Erythroblast (primary cell): ENCODE measurements at regions not wholly inside any gene's neighbourhood (a gene's known extent, or its start where the extent isn't known, plus 50 kb on each side); places are given as distances from the start of the nearest gene placed in this dataset.
A peak's percentile ranks its signal among the peaks of the same experiment; 100 is the strongest.

Experiments used
- DNase-seq, 2 experiments: peaks; one replicate each; lab custom pipeline; 2025; lab: John Stamatoyannopoulos, UW
- GATA1 ChIP-seq: IDR thresholded peaks from 2 replicates; pipeline ENCODE4 v1.6.1; 2011; ENCODE audit warnings: low read depth, mild to moderate bottlenecking, control low read depth, low read length, moderate library complexity
- POLR2A ChIP-seq: IDR thresholded peaks from 2 replicates; pipeline ENCODE4 v1.6.1; 2011; ENCODE audit warnings: mild to moderate bottlenecking, low read length

DNA sequence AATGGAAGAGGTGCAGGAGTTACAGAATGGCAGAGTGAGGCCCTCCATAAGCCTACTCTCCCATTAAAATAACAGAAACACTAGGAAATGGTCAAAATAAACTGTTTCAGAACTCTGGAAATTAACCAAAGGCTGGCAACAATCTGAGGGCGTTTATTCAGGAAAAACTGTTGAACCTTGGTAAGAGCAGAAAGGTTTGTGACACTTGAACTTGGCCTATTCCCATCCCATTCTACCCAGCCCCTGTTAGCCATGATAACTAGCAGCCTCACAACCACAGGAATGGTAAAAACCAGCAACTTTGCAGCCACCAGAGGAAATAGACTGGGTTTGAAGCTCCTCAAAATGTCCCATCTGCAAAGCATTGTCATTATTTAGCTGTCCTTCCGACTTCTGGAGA, 256.8 kb downstream of the RHOU start:
- DNase-seq, result no peak
- no peak for TF ChIP-seq GATA1
- TF ChIP-seq POLR2A, result no peak

DNA sequence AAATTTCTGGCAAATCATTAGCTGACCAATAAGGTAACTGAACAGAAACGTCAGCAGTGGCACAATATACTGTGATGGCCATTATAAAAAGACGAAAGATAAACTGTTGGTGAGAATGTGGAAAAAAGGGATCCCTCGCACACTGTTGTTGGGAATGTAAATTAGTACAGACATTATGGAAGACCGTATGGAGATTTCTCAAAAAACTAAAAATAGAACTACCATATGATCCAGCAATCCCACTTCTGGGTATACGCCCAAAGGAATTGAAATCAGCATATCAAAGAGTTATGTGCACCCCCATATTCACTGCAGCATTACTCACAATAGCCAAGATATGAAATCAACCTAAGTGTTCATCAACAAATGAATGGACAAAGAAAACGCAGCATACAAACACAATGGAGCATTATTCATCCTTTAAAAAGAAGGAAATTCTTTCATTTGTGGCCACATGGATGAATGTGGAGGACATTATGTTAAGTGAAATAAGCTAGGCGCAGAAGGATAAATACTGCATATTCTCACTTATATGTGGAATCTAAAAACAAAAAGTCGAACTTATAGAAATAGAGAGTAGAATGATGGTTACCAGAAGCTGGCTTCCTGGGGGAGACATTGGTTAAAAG, 257.7 kb downstream of the RHOU start:
- TF ChIP-seq POLR2A, result no peak
- no peak for TF ChIP-seq GATA1
- no peak for DNase-seq

DNA sequence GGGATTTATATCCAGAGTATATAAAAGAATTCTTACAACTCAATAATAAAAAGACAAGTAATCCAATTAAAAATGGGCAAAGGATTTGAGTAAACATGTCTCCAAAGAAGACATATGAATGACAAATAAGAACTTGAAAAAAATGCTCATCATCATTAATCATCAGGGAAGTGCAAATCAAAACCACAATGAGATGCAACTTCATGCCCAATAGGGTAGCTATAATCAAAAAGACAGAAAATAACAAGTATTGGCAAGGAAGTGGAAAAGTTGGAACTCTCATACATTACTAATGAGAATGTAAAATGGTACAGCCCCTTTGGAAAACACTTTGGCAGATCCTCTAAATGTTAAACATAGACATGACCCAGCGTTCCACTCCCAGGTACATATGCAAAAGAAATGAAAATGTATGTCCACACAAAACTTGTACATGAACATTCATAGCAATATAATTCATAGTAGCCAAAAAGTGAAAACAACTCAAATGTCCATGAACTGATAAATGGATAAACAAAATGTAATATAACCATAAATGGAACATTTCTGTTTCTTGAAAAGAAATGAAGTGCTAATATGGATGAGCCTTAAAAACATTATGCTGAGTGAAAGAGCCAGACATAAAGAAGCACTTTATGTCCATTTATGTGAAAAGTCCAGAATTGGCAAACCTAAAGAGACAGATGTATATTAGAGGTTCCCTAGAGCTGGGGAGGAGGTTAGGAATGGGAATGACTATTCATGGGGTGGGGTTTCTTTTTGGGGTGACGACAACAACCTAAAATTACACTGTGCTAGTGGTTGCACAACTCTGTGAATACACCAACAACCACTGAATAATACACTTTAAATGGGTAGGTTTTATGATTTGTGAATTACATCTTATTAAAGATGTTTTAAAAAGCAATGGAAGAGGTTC, 259.7 kb downstream of the RHOU start:
- no peak for DNase-seq
- no peak for TF ChIP-seq POLR2A
- TF ChIP-seq GATA1, result no peak

DNA sequence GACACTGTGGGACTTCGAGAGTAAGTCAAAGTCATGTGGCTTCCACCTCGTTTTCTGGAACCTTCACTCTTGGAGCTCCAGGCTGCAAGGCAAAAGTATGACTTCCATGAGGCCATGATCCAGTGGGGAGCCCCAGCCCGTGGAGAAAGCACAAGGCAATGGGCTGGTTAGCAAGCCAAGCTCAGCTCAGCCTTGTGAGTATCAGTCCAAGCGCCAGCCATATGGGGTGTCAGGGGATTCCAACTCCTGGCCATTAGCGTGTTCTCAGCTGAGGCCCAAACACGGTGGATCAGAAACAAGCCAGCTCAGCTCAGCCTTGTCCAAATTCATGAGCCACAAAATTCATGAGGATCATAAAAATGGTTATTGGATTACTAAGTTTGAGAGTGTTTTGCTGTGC, 261.0 kb downstream of the RHOU start:
- TF ChIP-seq GATA1 (no peak), POLR2A (no peak)
- DNase-seq, result no peak

DNA sequence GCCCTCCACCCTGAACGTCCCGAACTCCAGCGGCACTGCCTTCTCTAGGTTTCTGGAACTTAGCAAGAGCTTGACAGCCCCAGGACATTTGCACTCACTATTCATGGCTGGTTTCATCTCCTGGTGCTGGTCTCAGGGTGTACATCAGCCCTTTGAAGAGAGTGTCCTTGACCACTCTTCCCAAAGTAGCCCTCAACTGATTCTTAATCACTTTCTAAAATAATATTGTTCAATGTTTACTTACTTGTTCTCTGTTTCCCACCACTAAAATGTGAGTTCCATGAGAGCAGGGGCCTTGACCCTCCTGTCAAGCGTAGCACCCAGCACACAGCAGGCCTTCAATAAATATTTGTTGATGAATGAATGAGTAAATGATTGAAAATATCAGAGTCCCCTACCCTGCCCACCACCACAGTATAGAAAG, 262.5 kb downstream of the RHOU start:
- TF ChIP-seq POLR2A, result no peak
- TF ChIP-seq GATA1, result no peak
- no peak for DNase-seq

DNA sequence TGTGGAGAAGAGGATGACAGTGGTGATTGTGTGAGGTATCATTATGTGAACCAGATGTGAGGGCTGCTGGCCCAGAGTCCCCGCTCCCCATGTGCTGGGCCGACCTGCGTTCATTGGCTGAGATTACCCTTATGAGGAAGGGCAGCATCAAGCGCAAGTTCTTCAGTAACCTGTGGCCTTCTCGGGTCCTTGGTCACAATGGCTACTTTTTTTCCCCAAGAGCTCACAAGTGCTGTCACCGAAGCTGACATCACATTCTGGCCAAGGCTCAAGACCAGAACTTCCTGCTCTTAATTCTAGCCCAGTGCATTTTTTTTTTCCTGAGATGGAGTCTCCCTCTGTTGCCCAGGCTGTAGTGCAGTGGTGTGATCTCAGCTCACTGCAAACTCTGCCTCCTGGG, 262.9 kb downstream of the RHOU start:
- no peak for DNase-seq
- TF ChIP-seq POLR2A (no peak), GATA1 (no peak)

DNA sequence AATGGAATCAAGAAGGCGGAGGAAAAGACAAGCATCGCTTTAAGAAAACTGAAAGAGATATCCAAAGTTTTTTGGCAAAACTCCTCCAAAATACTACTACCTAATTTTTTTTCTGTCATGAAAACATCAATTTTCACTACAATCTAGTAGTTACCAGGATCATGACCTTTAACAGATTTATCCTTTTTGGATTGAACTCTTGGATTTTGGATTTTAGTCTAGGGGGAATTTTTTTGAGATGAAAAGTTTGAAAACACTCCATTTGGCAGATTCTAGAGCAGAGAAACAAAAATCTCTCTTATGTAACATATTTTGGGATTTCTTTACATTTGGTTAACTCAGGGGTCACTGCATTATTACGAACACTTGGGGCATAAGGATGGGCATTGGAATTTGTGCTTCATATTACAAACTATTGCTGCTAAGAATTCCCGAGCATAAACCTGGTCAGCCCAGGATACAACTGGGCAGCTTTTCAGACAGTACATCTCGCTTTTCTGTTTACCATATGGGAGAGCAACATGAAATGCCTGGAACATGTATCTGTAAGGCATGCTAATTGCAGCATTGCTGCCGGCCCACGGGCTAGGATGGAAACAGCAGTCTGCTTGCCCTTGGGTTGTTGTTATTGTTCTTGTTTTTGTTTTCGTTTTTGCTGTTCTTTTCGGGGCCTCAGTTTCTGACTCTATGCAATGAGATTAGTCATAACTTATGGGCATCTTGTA, 264.3 kb downstream of the RHOU start:
- TF ChIP-seq GATA1 (no peak), POLR2A (no peak)
- no peak for DNase-seq

DNA sequence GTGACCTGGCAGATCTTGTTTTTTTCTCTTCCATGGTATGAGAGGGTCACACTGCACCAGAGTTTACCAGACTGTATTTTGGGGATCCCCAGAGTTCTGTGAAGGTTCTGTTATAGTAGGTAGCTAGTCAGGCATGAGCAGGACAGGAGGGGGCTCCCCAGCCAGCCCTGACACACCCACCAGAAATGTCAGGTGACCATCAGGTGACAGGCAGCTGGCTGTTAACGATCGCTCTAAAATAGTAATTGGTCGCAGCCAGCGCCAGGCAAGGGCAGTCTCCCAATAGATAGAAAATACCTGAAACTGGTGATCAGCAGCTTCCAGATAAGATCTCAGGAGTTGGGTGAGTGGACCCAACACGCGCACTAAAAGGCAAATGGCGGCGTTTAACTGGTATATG, 264.9 kb downstream of the RHOU start:
- TF ChIP-seq GATA1, result no peak
- no peak for TF ChIP-seq POLR2A

DNA sequence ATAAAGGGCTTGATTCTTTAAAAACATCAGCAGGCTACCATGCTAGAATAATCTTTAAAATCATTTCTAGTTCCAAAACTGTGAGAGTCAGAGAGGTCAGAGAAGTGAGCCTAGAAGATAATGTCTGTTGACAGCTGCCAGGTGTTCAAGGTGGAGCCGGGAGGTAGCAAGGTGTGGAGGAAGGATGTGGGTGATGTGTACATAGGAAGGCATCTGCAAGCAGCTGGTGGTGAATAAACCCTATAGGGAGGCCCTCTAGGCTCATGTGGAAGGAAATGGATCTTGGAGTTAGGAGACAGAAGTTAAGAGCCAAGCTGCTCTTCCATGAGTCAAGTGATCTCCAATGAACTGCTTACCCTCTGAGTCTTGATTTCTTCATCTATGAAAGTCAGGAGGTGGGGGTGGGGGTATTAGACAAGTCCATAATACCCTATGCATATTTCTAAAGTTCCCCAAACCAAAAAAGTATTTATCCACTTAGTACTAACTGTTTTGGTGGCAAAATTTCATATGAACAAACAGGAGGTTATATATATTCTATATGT, 266.3 kb downstream of the RHOU start:
- no peak for TF ChIP-seq GATA1
- TF ChIP-seq POLR2A, result no peak
- DNase-seq, result no peak

More for the DNA sequence above, 264.9 kb downstream of the RHOU start:
- no peak for DNase-seq

DNA sequence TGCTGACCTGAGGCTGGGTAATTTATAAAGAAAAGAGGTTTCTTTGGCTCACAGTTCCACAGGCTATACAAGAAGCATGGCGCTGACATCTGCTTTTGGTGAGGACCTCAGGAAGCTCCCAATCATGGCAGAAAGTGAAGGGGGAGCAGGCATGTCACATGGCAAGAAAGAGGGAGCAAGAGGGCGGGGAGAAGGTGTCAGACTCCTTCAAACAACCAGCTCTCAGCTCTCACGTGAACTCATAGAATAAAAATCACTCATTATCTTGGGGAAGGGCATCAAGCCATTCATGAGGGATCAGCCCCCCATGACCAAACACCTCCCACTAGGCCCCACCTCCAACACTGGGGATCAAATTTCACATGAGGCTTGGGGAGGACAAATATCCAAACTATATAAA, 266.8 kb downstream of the RHOU start:
- TF ChIP-seq GATA1, result no peak
- DNase-seq, result no peak

DNA sequence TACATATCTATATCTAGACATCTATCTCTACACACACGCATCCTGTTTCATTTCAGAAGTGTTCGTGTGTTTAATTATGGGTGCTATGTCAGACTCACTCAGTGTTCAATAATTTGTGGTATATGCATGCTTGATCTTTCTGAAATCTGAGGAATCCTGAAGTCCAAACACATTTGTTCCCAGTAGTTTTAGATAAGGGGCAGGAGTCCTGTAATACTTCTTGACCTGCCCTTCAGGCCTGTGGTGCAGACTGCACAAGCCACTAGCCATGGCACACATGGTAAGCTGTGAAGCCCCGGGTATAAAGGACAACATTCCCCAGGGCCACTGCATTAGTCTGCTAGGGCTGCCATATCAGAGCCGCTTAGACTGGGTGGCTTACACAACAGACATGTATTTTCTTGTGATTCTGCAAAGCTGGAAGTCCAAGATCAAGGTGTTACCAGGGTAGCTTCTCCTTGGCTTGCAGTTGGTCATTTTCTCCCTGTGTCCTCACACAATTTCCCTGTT, 267.2 kb downstream of the RHOU start:
- DNase-seq, result no peak
- TF ChIP-seq GATA1 (no peak), POLR2A (no peak)

DNA sequence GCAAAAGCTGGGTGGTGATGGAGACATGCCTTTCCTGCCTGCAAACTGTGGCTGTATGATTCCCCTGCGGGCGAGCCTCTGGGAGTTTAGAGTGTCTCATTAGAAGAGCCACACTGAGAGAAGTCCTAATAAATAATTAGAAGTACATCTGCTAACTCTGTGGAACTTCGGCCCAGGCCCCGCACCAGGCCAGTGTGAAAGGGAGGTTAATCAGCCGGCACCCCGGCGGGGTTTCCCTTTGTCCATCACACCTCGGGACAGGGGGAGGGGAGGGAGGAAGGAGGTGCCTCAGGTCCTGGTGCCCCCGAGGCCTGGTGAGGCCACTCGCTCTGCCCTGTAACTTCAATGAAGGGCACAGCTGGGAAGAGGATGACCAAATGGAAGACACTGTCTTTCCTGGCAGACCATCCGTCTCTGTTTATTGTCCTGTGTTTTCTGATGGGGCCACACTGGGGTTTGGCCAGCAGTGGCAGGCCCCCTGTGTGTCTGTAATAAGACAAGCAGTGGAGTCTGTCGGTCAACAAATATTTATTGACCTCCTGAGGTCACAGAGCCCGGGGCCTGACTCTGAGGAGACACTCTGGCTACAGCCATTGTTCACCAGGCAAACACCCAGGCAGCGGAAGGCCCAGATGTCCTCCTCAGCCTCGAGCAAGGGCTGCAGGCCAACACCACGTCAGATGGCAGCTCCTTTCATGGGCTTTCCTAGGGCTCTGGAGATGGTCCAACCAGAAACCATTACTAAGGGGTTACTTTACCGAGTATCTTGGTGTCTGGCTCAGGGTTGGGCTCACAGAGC, 267.5 kb upstream of the RAB4A start:
- TF ChIP-seq GATA1, result no peak
- TF ChIP-seq POLR2A, result no peak
- DNase-seq, result peak in 1 of 2 experiments; percentile 41

DNA sequence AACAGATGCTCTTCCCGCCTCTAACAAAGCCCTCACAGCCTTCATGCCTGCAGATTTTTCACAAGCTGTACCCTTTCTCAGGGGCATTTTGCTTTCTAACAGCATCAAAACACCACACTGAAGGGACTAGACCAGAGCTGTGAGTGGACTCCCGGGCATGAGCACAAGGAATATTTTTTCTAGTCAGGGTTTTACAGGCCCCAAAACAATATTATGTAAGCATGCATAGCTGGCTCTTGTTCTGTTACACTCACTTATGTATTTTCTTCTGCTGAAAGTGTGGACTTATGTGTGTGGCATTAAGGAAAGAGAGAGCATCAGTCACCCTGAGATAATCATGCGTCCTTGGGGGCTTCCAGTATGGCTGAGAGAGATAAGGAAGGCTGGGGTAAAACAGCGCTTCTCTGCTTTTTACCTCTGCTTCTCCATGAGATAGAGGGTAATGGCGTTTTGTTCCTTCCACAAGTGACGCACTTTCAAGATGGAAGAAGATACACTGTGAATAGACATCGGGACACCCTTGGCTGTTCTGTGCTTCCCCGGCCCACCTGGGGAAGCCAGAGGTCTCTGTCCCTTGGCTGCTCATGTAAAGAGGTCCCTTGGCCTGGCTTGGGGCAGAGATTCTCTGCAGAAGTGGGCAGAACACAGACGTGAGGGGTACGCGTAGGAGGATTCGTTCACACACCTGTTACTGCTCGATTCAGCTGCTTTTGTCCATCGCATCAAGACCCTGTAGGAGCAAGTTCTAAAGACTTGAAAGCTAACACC, 266.7 kb upstream of the RAB4A start:
- no peak for TF ChIP-seq POLR2A
- no peak for TF ChIP-seq GATA1
- peak; percentile 63 to 87 for DNase-seq
